ENCODE measurements at regions not wholly inside any gene's neighbourhood (a gene's known extent, or its start where the extent isn't known, plus 50 kb on each side); places are given as distances from the start of the nearest gene placed in this dataset.

DNA sequence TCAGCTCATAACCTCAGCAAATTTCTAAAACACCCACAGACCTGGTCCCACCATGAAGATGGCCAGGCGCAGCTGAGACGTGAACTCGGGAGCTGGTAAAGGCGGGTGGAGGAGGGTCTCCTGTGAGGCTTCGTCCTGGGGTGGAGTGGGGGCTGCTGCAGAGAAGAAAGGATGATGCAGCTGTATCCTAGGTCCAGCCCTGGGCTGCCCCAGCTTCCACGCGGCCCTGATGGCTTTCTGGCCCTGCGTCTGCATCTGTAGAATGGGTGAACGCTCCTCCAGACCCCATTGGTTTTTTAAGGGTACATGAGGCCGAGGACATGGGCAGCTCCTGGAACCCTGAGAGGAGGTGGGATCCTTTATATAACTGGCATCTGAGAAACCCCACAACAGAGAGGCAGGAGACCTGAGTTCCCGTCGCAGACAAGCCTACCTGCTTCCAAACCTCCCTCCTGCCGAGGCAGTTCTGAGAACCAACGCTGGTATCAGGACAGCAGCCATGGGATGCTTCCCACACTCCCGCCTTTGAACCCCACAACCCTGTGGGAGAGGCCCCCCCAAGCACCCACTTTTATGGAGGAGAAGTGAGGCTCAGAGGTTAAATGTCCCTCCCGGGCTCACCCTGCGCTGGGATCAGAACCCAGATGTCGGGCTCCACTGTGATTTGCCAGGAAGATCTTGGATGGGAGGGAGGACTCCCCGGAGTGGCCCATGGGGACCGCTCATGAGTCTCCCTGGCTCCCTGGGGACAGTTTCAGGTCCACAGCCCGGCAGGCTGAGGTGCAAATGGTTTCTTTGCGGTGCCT, 55.2 kb upstream of the FGF3 start:
- H3K36me3 ChIP-seq (ENCODE audit: insufficient read depth, low read length): no peaks in the 10 kb centered on the region
- H3K9me2 ChIP-seq (ENCODE audit: low read depth, low read length): no peaks in the 10 kb centered on the region
- no peak overlapping the region for H3K27ac ChIP-seq (ENCODE audit: low read depth, low read length, poor library complexity, severe bottlenecking)
- H3K79me2 ChIP-seq (ENCODE audit: insufficient read depth, low read length): no peaks in the 10 kb centered on the region
- no peak overlapping the region for H3K4me2 ChIP-seq (ENCODE audit: low read length)
- no peak overlapping the region for H3K4me3 ChIP-seq (ENCODE audit: low read depth, low read length, poor library complexity, severe bottlenecking)
- H3K4me1 ChIP-seq (ENCODE audit: insufficient read depth, low read length, severe bottlenecking): no peaks in the 10 kb centered on the region
- no peaks in the 10 kb centered on the region for H3K9me3 ChIP-seq (ENCODE audit: low read length)
- H3K27me3 ChIP-seq (ENCODE audit: insufficient read depth, low read length): peaks cover 2% of the 10 kb centered on the region; the same call in 1 of the 2 replicates
- H2AFZ ChIP-seq (ENCODE audit: low read length): no peak overlapping the region
- H4K20me1 ChIP-seq (ENCODE audit: insufficient read depth, low read length): no peaks in the 10 kb centered on the region
- no peaks in the 10 kb centered on the region for H3F3A ChIP-seq (ENCODE audit: insufficient read depth, low read length)
- H3K9ac ChIP-seq (ENCODE audit: low read length): no peak overlapping the region
- no peak for TF ChIP-seq EZH2 (IDR thresholded peaks at IDR 0.05; ENCODE audit: borderline replicate concordance, low read length)
- TF ChIP-seq, protein P1, sequence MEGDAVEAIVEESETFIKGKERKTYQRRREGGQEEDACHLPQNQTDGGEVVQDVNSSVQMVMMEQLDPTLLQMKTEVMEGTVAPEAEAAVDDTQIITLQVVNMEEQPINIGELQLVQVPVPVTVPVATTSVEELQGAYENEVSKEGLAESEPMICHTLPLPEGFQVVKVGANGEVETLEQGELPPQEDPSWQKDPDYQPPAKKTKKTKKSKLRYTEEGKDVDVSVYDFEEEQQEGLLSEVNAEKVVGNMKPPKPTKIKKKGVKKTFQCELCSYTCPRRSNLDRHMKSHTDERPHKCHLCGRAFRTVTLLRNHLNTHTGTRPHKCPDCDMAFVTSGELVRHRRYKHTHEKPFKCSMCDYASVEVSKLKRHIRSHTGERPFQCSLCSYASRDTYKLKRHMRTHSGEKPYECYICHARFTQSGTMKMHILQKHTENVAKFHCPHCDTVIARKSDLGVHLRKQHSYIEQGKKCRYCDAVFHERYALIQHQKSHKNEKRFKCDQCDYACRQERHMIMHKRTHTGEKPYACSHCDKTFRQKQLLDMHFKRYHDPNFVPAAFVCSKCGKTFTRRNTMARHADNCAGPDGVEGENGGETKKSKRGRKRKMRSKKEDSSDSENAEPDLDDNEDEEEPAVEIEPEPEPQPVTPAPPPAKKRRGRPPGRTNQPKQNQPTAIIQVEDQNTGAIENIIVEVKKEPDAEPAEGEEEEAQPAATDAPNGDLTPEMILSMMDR (IDR thresholded peaks at IDR 0.05; ENCODE audit: low read length): no peak

DNA sequence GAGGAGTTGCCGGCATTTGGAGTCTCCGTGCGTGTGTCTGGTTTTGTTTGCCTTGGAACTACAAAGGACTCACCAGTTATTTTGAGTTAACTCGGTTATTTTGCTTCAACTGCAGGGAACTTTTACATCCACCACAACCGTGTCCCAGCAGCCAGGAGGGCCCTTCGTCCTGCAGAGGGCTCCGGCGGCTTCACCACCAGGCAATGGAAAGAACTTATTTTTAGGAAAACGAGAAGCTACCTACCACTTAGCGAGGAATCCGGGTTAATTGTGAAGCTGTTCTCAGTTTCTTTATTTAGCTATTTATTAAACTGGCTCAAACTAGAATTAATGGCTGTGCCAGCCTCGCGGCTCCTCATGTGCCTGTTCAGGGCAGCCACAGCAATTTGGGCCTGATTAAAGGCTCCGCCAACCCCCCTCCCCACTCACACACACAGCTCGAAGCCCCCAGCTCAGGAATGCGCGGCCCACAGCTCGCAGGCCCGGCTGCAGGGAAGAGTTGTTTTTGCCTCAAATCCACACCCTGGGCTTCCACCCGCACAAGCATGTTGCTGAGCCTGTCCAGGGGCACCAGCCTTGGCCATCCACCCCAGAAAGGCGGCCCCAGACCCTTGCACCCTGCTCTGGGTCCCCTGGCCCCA, 55.9 kb upstream of the FGF3 start:
- Histone ChIP-seq H3K9me3 (ENCODE audit: low read length) (no peaks in the 10 kb centered on the region), H3K27ac (ENCODE audit: low read depth, low read length, poor library complexity, severe bottlenecking) (no peak overlapping the region), H3K4me2 (ENCODE audit: low read length) (no peak overlapping the region), H3K36me3 (ENCODE audit: insufficient read depth, low read length) (no peaks in the 10 kb centered on the region), H3K4me3 (ENCODE audit: low read depth, low read length, poor library complexity, severe bottlenecking) (no peak overlapping the region), H3F3A (ENCODE audit: insufficient read depth, low read length) (no peaks in the 10 kb centered on the region), H3K4me1 (ENCODE audit: insufficient read depth, low read length, severe bottlenecking) (no peaks in the 10 kb centered on the region), H2AFZ (ENCODE audit: low read length) (no peak overlapping the region), H3K79me2 (ENCODE audit: insufficient read depth, low read length) (no peaks in the 10 kb centered on the region), H4K20me1 (ENCODE audit: insufficient read depth, low read length) (no peaks in the 10 kb centered on the region), H3K27me3 (ENCODE audit: insufficient read depth, low read length) (peaks cover 2% of the 10 kb centered on the region; the same call in 1 of the 2 replicates), H3K9ac (ENCODE audit: low read length) (no peak overlapping the region), H3K9me2 (ENCODE audit: low read depth, low read length) (no peaks in the 10 kb centered on the region)
- no peak for TF ChIP-seq EZH2 (IDR thresholded peaks at IDR 0.05; ENCODE audit: borderline replicate concordance, low read length)
- TF ChIP-seq, protein P1 (IDR thresholded peaks at IDR 0.05; ENCODE audit: low read length): no peak

DNA sequence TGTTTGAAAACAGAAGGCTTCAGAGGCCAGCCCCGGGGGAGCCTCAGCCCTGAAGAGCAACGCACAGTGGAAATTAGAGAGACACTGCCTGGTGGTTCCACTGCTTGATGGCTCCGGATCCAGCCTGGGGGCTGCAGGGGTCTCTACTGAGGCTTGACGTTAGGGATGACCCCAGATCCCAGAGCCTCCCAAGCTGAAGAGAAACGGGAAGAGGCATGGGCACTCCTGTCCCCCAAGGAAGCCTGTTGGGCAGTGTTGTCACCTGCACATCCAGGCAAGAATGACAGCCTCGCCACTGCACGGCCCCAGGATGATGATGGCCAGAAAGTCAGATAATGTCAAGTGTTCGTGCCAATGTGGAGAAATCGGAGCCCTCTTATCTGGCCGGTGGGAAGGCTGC, 56.8 kb upstream of the FGF3 start:
- Histone ChIP-seq H3K27ac (ENCODE audit: low read depth, low read length, poor library complexity, severe bottlenecking) (no peak overlapping the region), H2AFZ (ENCODE audit: low read length) (no peak overlapping the region), H3K9me3 (ENCODE audit: low read length) (no peaks in the 10 kb centered on the region), H3K4me1 (ENCODE audit: insufficient read depth, low read length, severe bottlenecking) (no peaks in the 10 kb centered on the region), H3K27me3 (ENCODE audit: insufficient read depth, low read length) (peaks cover 2% of the 10 kb centered on the region; the same call in 1 of the 2 replicates), H3K4me3 (ENCODE audit: low read depth, low read length, poor library complexity, severe bottlenecking) (no peak overlapping the region), H3K79me2 (ENCODE audit: insufficient read depth, low read length) (no peaks in the 10 kb centered on the region), H4K20me1 (ENCODE audit: insufficient read depth, low read length) (no peaks in the 10 kb centered on the region), H3K9ac (ENCODE audit: low read length) (no peak overlapping the region), H3K4me2 (ENCODE audit: low read length) (no peak overlapping the region), H3F3A (ENCODE audit: insufficient read depth, low read length) (no peaks in the 10 kb centered on the region), H3K36me3 (ENCODE audit: insufficient read depth, low read length) (no peaks in the 10 kb centered on the region), H3K9me2 (ENCODE audit: low read depth, low read length) (no peaks in the 10 kb centered on the region)
- TF ChIP-seq EZH2 (IDR thresholded peaks at IDR 0.05; ENCODE audit: borderline replicate concordance, low read length): no peak
- TF ChIP-seq, protein P1 (IDR thresholded peaks at IDR 0.05; ENCODE audit: low read length): no peak

All from OCI-LY1 (cell line).